OCI-LY3 (cell line): ENCODE measurements at regions not wholly inside any gene's neighbourhood (a gene's known extent, or its start where the extent isn't known, plus 50 kb on each side); places are given as distances from the start of the nearest gene placed in this dataset.

Experiments
- H2AFZ ChIP-seq: fragments of 200-600, 300-600 bp; shearing (Covaris generic); 2 replicates; pipeline ENCODE4 v1.6.0; 2014; ENCODE audit warnings: antibody characterized with exemption, low read depth, low read length
- H3K27ac ChIP-seq: fragments of 200-600, 300-600 bp; sonication (generic); 2 replicates; pipeline ENCODE4 v1.5.1; 2014; ENCODE audit warnings: mild to moderate bottlenecking, low read length, moderate library complexity, mixed read lengths
- H3K27me3 ChIP-seq: fragments of 200-600, 300-600 bp; sonication (generic); 2 replicates; pipeline ENCODE4 v1.6.1; 2014; ENCODE audit warnings: low read depth, low read length, mixed read lengths
- H3K36me3 ChIP-seq: fragments of 200-600, 300-600 bp; sonication (generic); replicated peaks from 2 replicates; pipeline ENCODE3; 2014; ENCODE audit warnings: low read depth, low read length, mixed read lengths
- H3K4me1 ChIP-seq: fragments of 300-600, 200-600 bp; sonication (generic); 2 replicates; pipeline ENCODE4 v1.6.1; 2014; ENCODE audit warnings: low read length, mixed read lengths
- H3K4me2 ChIP-seq: fragments of 200-600, 300-600 bp; sonication (generic); 2 replicates; pipeline ENCODE4 v1.6.1; 2014; ENCODE audit warnings: low read length, mixed read lengths
- H3K4me3 ChIP-seq: fragments of 300-600, 200-600 bp; sonication (generic); 2 replicates; pipeline ENCODE4 v1.5.1; 2014; ENCODE audit warnings: antibody characterized with exemption, mild to moderate bottlenecking, low read length, moderate library complexity
- H3K79me2 ChIP-seq: fragments of 300-600, 200-600 bp; shearing (Covaris generic); 2 replicates; pipeline ENCODE4 v1.6.1; 2014; ENCODE audit warnings: mild to moderate bottlenecking, low read length, mixed read lengths
- H3K9ac ChIP-seq: fragments of 300-600, 200-600 bp; shearing (Covaris generic); 2 replicates; pipeline ENCODE4 v1.6.0; 2014; ENCODE audit warnings: mild to moderate bottlenecking, low read length, moderate library complexity
- H3K9me3 ChIP-seq: fragments of 200-600, 300-600 bp; shearing (Covaris generic); 2 replicates; pipeline ENCODE4 v1.6.1; 2014; ENCODE audit warnings: low read length, mixed read lengths; ENCODE audit not compliant: insufficient read depth
- H4K20me1 ChIP-seq: fragments of 200-600, 300-600 bp; sonication (generic); 2 replicates; pipeline ENCODE4 v1.6.1; 2016; ENCODE audit warnings: low read length, mixed read lengths; ENCODE audit not compliant: insufficient read depth
- EZH2phosphoT487 ChIP-seq: fragments of 200-600 bp; shearing (Covaris generic); IDR thresholded peaks from 2 replicates; pipeline ENCODE4 v1.6.1; 2018; ENCODE audit warnings: antibody characterized with exemption, mixed run types, low read depth
- TF ChIP-seq, protein P1 (sequence below): fragments of 200-600, 300-600 bp; sonication (generic); IDR thresholded peaks from 2 replicates; pipeline ENCODE4 v1.5.1; 2014; ENCODE audit warnings: antibody characterized with exemption, low read length, low read depth

DNA sequence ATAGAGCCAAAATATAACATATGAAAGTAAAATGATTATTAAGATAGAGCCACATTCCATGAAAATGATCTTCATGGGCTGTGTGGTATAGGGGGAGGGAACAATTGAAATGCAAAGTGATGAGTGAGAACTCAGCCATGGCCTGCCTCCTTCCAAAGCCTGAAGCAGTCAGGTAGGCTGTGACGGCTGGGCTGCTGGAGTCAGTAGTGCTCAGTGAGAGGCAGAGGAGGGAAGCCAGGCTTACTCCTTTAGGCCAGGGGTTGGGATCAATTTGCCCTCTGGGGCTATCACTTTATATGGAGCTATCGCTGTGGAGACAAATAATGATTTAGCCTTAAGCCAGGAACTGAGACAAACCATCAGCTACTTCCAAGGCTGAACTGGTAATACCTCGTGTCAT is 654.9 kb downstream of the FGF9 start:
- Histone ChIP-seq H3K9me3 (no peaks in the 10 kb centered on the region), H3K9ac (no peak overlapping the region), H3K27ac (no peak overlapping the region), H3K27me3 (no peaks in the 10 kb centered on the region), H3K4me3 (no peak overlapping the region), H3K79me2 (no peaks in the 10 kb centered on the region), H3K4me2 (no peak overlapping the region), H3K4me1 (no peaks in the 10 kb centered on the region), H4K20me1 (no peaks in the 10 kb centered on the region), H2AFZ (no peak overlapping the region), H3K36me3 (no peaks in the 10 kb centered on the region)
- TF ChIP-seq EZH2phosphoT487 = no peak
- TF ChIP-seq, protein P1, sequence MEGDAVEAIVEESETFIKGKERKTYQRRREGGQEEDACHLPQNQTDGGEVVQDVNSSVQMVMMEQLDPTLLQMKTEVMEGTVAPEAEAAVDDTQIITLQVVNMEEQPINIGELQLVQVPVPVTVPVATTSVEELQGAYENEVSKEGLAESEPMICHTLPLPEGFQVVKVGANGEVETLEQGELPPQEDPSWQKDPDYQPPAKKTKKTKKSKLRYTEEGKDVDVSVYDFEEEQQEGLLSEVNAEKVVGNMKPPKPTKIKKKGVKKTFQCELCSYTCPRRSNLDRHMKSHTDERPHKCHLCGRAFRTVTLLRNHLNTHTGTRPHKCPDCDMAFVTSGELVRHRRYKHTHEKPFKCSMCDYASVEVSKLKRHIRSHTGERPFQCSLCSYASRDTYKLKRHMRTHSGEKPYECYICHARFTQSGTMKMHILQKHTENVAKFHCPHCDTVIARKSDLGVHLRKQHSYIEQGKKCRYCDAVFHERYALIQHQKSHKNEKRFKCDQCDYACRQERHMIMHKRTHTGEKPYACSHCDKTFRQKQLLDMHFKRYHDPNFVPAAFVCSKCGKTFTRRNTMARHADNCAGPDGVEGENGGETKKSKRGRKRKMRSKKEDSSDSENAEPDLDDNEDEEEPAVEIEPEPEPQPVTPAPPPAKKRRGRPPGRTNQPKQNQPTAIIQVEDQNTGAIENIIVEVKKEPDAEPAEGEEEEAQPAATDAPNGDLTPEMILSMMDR = no peak

DNA sequence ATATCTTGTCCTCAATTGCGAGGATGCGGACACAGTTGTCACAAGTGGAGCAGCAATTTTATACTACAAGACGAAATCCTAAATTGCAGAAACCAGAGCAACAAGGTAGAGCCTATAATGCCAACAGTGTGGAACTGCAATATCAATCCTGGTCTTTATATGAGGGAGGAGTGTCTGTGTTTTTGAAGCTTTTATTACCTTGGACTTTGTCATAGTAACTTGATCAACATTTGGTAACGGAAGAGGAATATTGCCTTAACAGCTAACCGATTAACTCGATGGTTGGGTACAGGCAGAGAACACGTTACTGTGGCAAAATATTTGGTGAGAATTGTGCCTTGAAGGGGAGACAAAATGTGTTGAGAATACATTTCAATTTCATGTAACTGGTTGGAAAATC is 661.5 kb downstream of the FGF9 start:
- H3K9me3 ChIP-seq = no peaks in the 10 kb centered on the region
- H3K4me2 ChIP-seq = no peak overlapping the region
- no peak overlapping the region for H3K9ac ChIP-seq
- TF ChIP-seq, protein P1 = no peak
- no peak for TF ChIP-seq EZH2phosphoT487
- H3K27me3 ChIP-seq = no peaks in the 10 kb centered on the region
- no peak overlapping the region for H3K27ac ChIP-seq
- no peak overlapping the region for H3K4me3 ChIP-seq
- H2AFZ ChIP-seq = no peak overlapping the region
- H3K79me2 ChIP-seq = no peaks in the 10 kb centered on the region
- no peaks in the 10 kb centered on the region for H4K20me1 ChIP-seq
- peaks cover 4% of the 10 kb centered on the region; the same call in 1 of the 2 replicates for H3K4me1 ChIP-seq
- H3K36me3 ChIP-seq = no peaks in the 10 kb centered on the region

DNA sequence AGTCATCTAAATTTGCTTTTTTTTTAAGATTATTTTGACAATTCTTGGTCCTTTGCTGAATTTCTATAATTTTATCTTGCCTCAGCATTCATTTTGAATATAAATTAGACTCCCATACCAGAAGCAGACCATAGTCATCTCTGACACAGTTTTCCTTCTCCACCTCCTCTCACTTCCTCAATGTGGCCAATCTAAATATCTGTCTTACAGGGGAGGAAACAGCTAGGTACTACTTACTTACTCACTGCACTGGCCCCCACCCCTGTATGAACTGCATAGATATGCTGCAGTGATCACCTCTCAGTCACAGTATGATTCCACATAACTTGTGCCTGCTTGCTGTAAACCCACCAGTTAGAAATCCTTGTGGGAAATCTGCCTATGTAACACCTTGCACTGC is 665.6 kb downstream of the FGF9 start:
- no peaks in the 10 kb centered on the region for H3K9me3 ChIP-seq
- H3K4me2 ChIP-seq = no peak overlapping the region
- peaks cover 4% of the 10 kb centered on the region; the same call in 1 of the 2 replicates for H3K4me1 ChIP-seq

DNA sequence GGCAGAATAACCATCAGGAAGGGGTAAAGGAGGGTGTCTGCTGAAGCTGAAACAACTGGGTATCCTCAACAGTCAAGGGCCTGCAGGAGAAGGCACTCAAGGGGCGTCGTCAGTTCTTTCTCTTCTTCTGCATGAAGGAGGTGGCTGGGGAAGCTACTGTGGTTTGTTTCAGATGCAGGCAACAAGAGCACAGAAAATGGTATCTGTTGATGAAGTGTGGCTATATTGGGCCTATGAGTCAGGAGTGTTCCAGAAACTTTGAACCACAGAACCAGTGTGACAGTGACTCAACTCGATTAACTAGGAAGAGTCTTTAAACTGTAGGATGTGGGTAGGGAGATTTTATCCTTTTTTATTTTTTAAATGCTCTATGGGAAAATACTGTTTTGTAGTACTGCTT is 686.3 kb downstream of the FGF9 start:
- Histone ChIP-seq H3K27ac (no peak overlapping the region), H3K27me3 (no peaks in the 10 kb centered on the region), H3K79me2 (no peaks in the 10 kb centered on the region), H3K9me3 (no peaks in the 10 kb centered on the region), H4K20me1 (no peaks in the 10 kb centered on the region), H3K9ac (no peak overlapping the region), H2AFZ (no peak overlapping the region), H3K4me1 (no peaks in the 10 kb centered on the region), H3K4me3 (no peak overlapping the region), H3K4me2 (no peak overlapping the region), H3K36me3 (no peaks in the 10 kb centered on the region)
- TF ChIP-seq, protein P1 = no peak
- no peak for TF ChIP-seq EZH2phosphoT487

More for the DNA sequence above, 665.6 kb downstream of the FGF9 start:
- Histone ChIP-seq H2AFZ (no peak overlapping the region), H3K4me3 (no peak overlapping the region), H4K20me1 (no peaks in the 10 kb centered on the region), H3K27me3 (no peaks in the 10 kb centered on the region), H3K27ac (no peak overlapping the region), H3K36me3 (no peaks in the 10 kb centered on the region), H3K79me2 (no peaks in the 10 kb centered on the region), H3K9ac (no peak overlapping the region)
- TF ChIP-seq, protein P1 = no peak
- TF ChIP-seq EZH2phosphoT487 = no peak
